Transverse colon (tissue), 4 donors: ENCODE measurements at regions not wholly inside any gene's neighbourhood (a gene's known extent, or its start where the extent isn't known, plus 50 kb on each side); places are given as distances from the start of the nearest gene placed in this dataset.

Source experiments
- DNase-seq: peaks from one replicate; pipeline ENCODE4 v3.0.0-alpha.2; 2019
- H3K27ac ChIP-seq, 4 donors: fragments of 200-600 bp; sonication (generic); 2 replicates each; pipeline ENCODE4 v1.5.1; 2016 to 2018; ENCODE audit warnings: inconsistent platforms in 4 of 4
- H3K27me3 ChIP-seq: fragments of 200-600 bp; sonication (generic); 2 replicates; pipeline ENCODE4 v1.5.1; 2017; ENCODE audit warnings: inconsistent platforms
- H3K36me3 ChIP-seq, 4 donors: fragments of 200-600 bp; sonication (generic); 2 replicates each; pipeline ENCODE4 v1.5.1; 2017 to 2019; ENCODE audit warnings: inconsistent platforms in 4 of 4
- H3K4me1 ChIP-seq, 4 donors: fragments of 200-600 bp; sonication (generic); 2 replicates each; pipeline ENCODE4 v1.5.1; 2017 to 2020; ENCODE audit warnings: inconsistent platforms in 4 of 4
- H3K4me3 ChIP-seq, 4 donors: fragments of 200-600 bp; sonication (generic); 1 replicate in 1 of 4; 2 replicates in 3 of 4; pipeline versions ENCODE4 v1.5.1 to v1.6.1; 2017 to 2019; ENCODE audit warnings: inconsistent platforms in 4 of 4
- H3K9me3 ChIP-seq, 2 donors: fragments of 200-600 bp; sonication (generic); 2 replicates each; pipeline ENCODE4 v1.5.1; 2017 to 2019; ENCODE audit warnings: inconsistent platforms in 2 of 2
- EP300 ChIP-seq: sonication (generic); formaldehyde crosslinking; IDR thresholded peaks from one replicate; pipeline ENCODE4 v1.6.1; 2017; ENCODE audit warnings: antibody characterized with exemption, low read depth
- POLR2A ChIP-seq: fragments of 450-650 bp; IDR thresholded peaks from one replicate; pipeline ENCODE4 v1.6.1; 2016; ENCODE audit warnings: antibody characterized with exemption, mild to moderate bottlenecking, moderate library complexity
- POLR2AphosphoS5 ChIP-seq, 3 donors: sonication (generic); formaldehyde crosslinking; IDR thresholded peaks; one replicate each; pipeline ENCODE4 v1.6.1; 2016; ENCODE audit warnings: antibody characterized with exemption in 3 of 3
- WGBS, 2 donors: methylation state at CpG; one replicate each; pipeline ENCODE4 v1.1.5; 2018; ENCODE audit warnings: low coverage in 1 of 2; 5-methylcytosine and 5-hydroxymethylcytosine counted together
- in situ Hi-C, 4 donors: fragments of 200-750 bp; cut with MboI; loops; one replicate each; pipeline versions ENCODE4 v1.15.0 to v1.15.1; 2017; ENCODE audit warnings: low sequenced_read_pairs in 3 of 4, low pct_ligation_motif_present in 1 of 4, low pct_unique_long_range_greater_than_20kb in 1 of 4
- intact Hi-C: fragments of 100-400 bp; cut with DNase I; formaldehyde crosslinking; loops from one replicate; pipeline ENCODE4 v1.15.1; 2023; ENCODE audit warnings: low total_unique reads
- TF ChIP-seq, protein P1 (sequence below), 5 experiments: fragments of 200-600 bp in 3 of 5; fragments of 450-650 bp in 2 of 5; sonication (generic) in 3 of 5; IDR thresholded peaks; 1 replicate in 2 of 5; 2 replicates in 3 of 5; pipeline ENCODE4 v1.5.1; 2016 to 2017; ENCODE audit warnings: antibody characterized with exemption in 5 of 5, inconsistent platforms in 3 of 5, mild to moderate bottlenecking in 2 of 5, moderate library complexity in 1 of 5

DNA sequence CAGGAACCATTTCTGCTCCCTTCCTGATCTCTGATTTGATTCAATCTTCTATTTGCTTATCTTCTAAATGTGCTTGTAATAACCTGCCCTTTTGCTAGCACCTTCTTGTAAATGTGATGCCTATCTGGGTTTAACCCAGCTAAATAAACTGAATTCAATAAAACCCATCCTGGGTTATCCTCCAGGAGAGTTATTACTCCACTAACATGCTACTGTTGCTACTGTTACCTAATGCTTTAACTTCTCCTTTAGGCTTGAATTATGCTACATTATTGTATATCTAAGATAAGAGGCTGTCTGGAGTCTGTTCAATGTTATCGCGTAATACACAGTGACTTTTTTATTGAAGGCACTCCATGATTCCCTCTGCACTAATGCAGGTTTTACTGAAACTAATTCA is 206.5 kb upstream of the CTAGE1 start:
- no peak for DNase-seq
- Histone ChIP-seq H3K4me3 (no peak overlapping the region), H3K9me3 (no peaks in the 10 kb centered on the region), H3K36me3 (no peaks in the 10 kb centered on the region), H3K27ac (no peak overlapping the region), H3K27me3 (no peaks in the 10 kb centered on the region), H3K4me1 (peaks cover 0 to 9% (median 7%) of the 10 kb centered on the region in 4 donors)
- in situ Hi-C loops: loop anchor here in 1 of 4 donors (10.0 kb wide), 1 partner anchor 61 kb away; no protein-coding TSS in a partner anchor
- no peak for TF ChIP-seq POLR2AphosphoS5 (IDR thresholded peaks at IDR 0.05)
- TF ChIP-seq EP300: no peak
- TF ChIP-seq, protein P1, sequence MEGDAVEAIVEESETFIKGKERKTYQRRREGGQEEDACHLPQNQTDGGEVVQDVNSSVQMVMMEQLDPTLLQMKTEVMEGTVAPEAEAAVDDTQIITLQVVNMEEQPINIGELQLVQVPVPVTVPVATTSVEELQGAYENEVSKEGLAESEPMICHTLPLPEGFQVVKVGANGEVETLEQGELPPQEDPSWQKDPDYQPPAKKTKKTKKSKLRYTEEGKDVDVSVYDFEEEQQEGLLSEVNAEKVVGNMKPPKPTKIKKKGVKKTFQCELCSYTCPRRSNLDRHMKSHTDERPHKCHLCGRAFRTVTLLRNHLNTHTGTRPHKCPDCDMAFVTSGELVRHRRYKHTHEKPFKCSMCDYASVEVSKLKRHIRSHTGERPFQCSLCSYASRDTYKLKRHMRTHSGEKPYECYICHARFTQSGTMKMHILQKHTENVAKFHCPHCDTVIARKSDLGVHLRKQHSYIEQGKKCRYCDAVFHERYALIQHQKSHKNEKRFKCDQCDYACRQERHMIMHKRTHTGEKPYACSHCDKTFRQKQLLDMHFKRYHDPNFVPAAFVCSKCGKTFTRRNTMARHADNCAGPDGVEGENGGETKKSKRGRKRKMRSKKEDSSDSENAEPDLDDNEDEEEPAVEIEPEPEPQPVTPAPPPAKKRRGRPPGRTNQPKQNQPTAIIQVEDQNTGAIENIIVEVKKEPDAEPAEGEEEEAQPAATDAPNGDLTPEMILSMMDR (IDR thresholded peaks at IDR 0.05): no peak
- TF ChIP-seq POLR2A: no peak
- WGBS, 2 donors: 37 to 38% methylated on average over 2 of the region's 2 CpGs
- intact Hi-C loops: no loop called here

DNA sequence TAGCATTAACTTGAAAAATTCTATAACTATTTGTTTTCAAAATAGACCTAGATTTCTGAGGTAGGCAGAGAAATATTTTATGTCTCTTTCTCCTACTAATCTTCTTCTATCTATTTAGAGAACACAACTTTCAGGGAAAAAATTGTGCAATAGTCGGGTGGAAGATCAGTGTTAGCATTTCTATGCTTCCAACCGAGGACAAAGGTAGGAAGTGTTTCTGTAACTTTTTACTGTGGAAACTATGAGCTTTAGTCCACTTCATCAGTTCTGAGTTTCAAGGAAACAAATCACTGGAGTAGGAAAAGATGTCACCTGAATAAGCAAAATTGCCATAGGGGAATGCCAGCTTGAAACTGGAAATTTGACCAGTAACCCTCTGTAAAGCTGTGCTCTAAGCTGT is 207.7 kb upstream of the CTAGE1 start:
- 72 to 81% methylated on average over 2 of the region's 2 CpGs for WGBS, 2 donors
- DNase-seq: no peak
- Histone ChIP-seq H3K27ac (no peak overlapping the region), H3K9me3 (no peaks in the 10 kb centered on the region), H3K4me3 (no peak overlapping the region), H3K36me3 (no peaks in the 10 kb centered on the region), H3K4me1 (peaks cover 0 to 9% (median 7%) of the 10 kb centered on the region in 4 donors), H3K27me3 (no peaks in the 10 kb centered on the region)
- TF ChIP-seq EP300: no peak
- TF ChIP-seq, protein P1 (IDR thresholded peaks at IDR 0.05): no peak
- no peak for TF ChIP-seq POLR2AphosphoS5 (IDR thresholded peaks at IDR 0.05)
- no peak for TF ChIP-seq POLR2A
- intact Hi-C loops: no loop called here
- in situ Hi-C loops: loop anchor here in 1 of 4 donors (10.0 kb wide), 1 partner anchor 59 kb away; no protein-coding TSS in a partner anchor

GRCh38 chr18:22626771-22627170 is 209.1 kb upstream of the CTAGE1 start:
- intact Hi-C loops (no loop called here), in situ Hi-C loops (loop anchor here in 1 of 4 donors (10.0 kb wide), 1 partner anchor 58 kb away; no protein-coding TSS in a partner anchor)
- Histone ChIP-seq H3K9me3 (no peaks in the 10 kb centered on the region), H3K27ac (no peak overlapping the region), H3K4me1 (peaks cover 0 to 9% (median 7%) of the 10 kb centered on the region in 4 donors), H3K27me3 (no peaks in the 10 kb centered on the region), H3K4me3 (no peak overlapping the region), H3K36me3 (no peaks in the 10 kb centered on the region)
- WGBS, 2 donors: 81 to 84% methylated on average over 3 of the region's 3 CpGs
- no peak for DNase-seq
- TF ChIP-seq EP300 (no peak), POLR2AphosphoS5 (IDR thresholded peaks at IDR 0.05) (no peak), POLR2A (no peak)
- TF ChIP-seq, protein P1 (IDR thresholded peaks at IDR 0.05): no peak

DNA sequence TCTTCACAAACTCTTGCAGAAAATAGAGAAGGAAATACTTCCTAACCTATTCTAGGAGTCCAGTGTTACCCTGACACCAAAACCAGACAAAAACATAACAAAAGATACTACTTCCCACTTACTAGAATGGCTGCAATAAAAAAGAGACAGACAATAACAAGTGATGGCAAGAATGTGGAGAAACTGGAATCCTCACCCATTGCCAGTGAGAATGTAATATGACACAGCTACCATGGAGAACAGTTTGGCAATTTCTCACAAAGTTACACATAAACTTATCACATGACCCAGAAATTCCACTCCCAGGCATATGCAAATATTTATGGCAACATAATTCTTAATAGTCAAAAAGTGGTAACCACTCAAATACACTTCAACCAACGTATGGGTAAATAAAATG is 209.8 kb upstream of the CTAGE1 start:
- Histone ChIP-seq H3K27me3 (no peaks in the 10 kb centered on the region), H3K9me3 (no peaks in the 10 kb centered on the region), H3K4me1 (peaks cover 0 to 9% (median 7%) of the 10 kb centered on the region in 4 donors), H3K4me3 (no peak overlapping the region), H3K27ac (no peak overlapping the region), H3K36me3 (no peaks in the 10 kb centered on the region)
- intact Hi-C loops: no loop called here
- TF ChIP-seq POLR2AphosphoS5 (IDR thresholded peaks at IDR 0.05) (no peak), POLR2A (no peak), EP300 (no peak)
- TF ChIP-seq, protein P1 (IDR thresholded peaks at IDR 0.05): no peak
- DNase-seq: no peak
- WGBS, 2 donors: 71 to 83% methylated on average over 1 of the region's 1 CpG
- in situ Hi-C loops: loop anchor here in 1 of 4 donors (10.0 kb wide), 1 partner anchor 57 kb away; no protein-coding TSS in a partner anchor
